ENCODE measurements at regions not wholly inside any gene's neighbourhood (a gene's known extent, or its start where the extent isn't known, plus 50 kb on each side); places are given as distances from the start of the nearest gene placed in this dataset.
"Not testable (repeated sequence)": the region's sequence is repeated elsewhere in the genome, so short reads cannot be mapped to it uniquely, and the experiment has no call there.

DNA sequence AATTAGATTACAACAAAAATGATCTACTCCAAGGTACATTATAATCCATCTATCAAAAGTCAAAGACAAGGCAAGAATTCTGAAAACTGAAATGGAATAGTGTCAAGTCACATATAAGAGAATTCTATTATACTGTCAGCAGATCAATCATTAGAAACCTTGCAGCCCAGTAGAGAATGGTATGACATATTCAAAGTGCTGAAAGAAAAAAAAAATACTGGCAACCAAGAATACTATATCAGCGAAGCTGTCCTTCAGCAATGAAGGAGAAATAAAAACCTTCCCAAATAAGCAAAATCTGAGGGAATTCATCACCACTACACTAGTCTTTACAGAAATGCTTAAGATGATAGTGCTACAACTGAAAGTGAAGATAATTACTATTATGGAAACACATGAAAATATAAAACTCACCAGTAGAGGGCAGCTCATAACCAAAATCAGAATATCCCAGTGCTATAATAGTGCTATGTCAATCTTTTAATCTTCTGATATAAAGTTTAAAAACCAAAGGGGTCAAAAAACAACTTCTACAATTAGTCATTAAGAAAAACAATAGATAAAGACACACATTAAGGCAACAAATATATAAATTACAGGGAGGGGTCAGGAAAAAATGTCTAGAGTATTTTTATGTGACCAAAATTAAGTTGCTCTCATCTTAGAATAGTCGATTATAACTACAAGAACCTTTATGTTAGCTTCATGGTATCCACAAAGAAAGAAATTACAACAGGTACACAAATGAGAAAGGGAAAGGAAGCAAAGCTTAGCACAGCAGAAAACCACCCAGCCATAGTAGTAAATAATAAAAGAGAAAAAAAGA, 190.7 kb upstream of the CNTN6 start:
- DNase-seq, result no peak
- H3K27me3 ChIP-seq, result no peaks in the 10 kb centered on the region
- no peaks in the 10 kb centered on the region for H3K36me3 ChIP-seq
- intact Hi-C loops (cut with DNase I), result no loop called here
- H3K27ac ChIP-seq, result no peak overlapping the region
- TF ChIP-seq POLR2A (IDR thresholded peaks at IDR 0.05), result no peak
- TF ChIP-seq POLR2AphosphoS5 (IDR thresholded peaks at IDR 0.05), result no peak
- TF ChIP-seq EP300 (IDR thresholded peaks at IDR 0.05), result no peak
- TF ChIP-seq, protein P1, sequence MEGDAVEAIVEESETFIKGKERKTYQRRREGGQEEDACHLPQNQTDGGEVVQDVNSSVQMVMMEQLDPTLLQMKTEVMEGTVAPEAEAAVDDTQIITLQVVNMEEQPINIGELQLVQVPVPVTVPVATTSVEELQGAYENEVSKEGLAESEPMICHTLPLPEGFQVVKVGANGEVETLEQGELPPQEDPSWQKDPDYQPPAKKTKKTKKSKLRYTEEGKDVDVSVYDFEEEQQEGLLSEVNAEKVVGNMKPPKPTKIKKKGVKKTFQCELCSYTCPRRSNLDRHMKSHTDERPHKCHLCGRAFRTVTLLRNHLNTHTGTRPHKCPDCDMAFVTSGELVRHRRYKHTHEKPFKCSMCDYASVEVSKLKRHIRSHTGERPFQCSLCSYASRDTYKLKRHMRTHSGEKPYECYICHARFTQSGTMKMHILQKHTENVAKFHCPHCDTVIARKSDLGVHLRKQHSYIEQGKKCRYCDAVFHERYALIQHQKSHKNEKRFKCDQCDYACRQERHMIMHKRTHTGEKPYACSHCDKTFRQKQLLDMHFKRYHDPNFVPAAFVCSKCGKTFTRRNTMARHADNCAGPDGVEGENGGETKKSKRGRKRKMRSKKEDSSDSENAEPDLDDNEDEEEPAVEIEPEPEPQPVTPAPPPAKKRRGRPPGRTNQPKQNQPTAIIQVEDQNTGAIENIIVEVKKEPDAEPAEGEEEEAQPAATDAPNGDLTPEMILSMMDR (IDR thresholded peaks at IDR 0.05), result no peak
- H3K4me3 ChIP-seq, result no peak overlapping the region
- WGBS, 2 donors, result 52 to 60% methylated on average over 2 of the region's 2 CpGs
- H3K9me3 ChIP-seq, result peaks cover 0 to 6% (median 0%) of the 10 kb centered on the region in 4 donors
- no peaks in the 10 kb centered on the region for H3K4me1 ChIP-seq

DNA sequence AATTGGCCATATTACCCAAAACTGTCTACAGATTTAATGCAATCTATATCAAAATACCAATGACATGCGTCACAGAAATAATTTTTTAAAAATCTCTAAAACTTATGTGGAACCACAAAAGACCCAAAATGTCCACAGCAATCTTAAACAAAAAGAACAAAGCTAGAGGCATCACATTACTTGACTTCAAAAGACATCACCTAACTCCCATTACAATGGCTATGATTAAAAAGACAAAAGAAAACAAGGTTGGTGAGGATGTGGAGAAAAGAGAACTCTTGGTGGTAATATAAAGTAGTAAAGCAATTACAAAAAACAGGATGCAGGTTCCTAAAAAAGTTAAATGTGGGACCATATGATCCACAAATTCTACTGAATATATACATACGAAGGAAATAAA, 187.6 kb upstream of the CNTN6 start:
- H3K9me3 ChIP-seq, result peaks cover 0 to 6% (median 0%) of the 10 kb centered on the region in 4 donors
- 81 to 85% methylated on average over 2 of the region's 2 CpGs for WGBS, 2 donors
- no peaks in the 10 kb centered on the region for H3K36me3 ChIP-seq
- intact Hi-C loops (cut with DNase I), result no loop called here
- no peak overlapping the region for H3K27ac ChIP-seq
- H3K4me1 ChIP-seq, result no peaks in the 10 kb centered on the region
- no peak overlapping the region for H3K4me3 ChIP-seq
- TF ChIP-seq, protein P1 (IDR thresholded peaks at IDR 0.05), result no peak
- no peak for TF ChIP-seq POLR2AphosphoS5 (IDR thresholded peaks at IDR 0.05)
- no peak for TF ChIP-seq POLR2A (IDR thresholded peaks at IDR 0.05)
- DNase-seq, result no peak
- H3K27me3 ChIP-seq, result no peaks in the 10 kb centered on the region

DNA sequence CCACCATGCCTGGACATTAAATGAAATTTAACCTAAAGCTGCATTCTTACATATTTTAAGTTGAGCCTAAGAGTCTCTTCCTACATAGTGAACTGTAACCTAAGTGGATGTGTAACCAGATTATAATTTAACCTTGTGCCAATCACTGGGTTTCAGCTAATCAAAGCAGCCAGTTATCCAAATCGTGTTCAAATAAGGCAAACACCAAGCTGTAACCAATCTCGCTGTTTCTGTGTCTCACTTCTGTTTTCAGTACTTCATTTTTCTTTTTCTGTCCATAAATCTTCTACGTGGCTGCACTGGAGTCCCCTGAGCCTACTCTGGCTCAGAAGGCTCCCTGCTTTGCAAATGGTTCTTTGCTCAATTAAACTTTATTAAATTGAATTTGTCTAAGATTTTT, 186.1 kb upstream of the CNTN6 start:
- H3K9me3 ChIP-seq, result peaks cover 0 to 6% (median 0%) of the 10 kb centered on the region in 4 donors
- no peaks in the 10 kb centered on the region for H3K4me1 ChIP-seq
- WGBS, 2 donors, result 43 to 64% methylated on average over 3 of the region's 3 CpGs
- H3K27ac ChIP-seq, result no peak overlapping the region
- TF ChIP-seq, protein P1 (IDR thresholded peaks at IDR 0.05), result no peak
- TF ChIP-seq POLR2AphosphoS5 (IDR thresholded peaks at IDR 0.05) (no peak), POLR2A (IDR thresholded peaks at IDR 0.05) (no peak), EP300 (IDR thresholded peaks at IDR 0.05) (no peak)
- no peaks in the 10 kb centered on the region for H3K36me3 ChIP-seq
- H3K27me3 ChIP-seq, result no peaks in the 10 kb centered on the region
- DNase-seq, result no peak
- no peak overlapping the region for H3K4me3 ChIP-seq
- intact Hi-C loops (cut with DNase I), result no loop called here

DNA sequence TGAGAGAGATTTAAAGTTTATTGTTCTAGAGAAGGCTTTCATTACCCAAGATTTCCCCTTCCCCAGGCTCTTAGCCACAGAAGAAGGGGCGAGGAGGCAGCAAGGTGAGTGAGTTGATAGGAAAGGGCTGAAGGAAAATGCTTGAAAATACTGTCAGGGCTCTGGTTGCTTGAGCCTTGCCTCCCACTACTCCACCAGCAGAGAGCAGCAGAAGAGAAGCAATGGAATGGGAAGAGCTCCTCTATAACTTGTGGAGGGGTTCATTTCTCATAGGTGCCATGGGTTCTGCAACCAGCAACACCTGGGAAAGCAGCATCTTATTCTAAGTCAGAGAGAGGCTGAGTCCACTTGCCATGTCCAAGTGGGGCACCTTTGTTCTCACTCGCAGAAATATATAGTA, 184.0 kb upstream of the CNTN6 start:
- WGBS, 2 donors, result 73 to 74% methylated on average over 2 of the region's 2 CpGs
- DNase-seq, result no peak
- Histone ChIP-seq H3K36me3 (no peaks in the 10 kb centered on the region), H3K9me3 (no peaks in the 10 kb centered on the region), H3K4me3 (no peak overlapping the region), H3K27ac (no peak overlapping the region), H3K27me3 (no peaks in the 10 kb centered on the region), H3K4me1 (no peaks in the 10 kb centered on the region)
- TF ChIP-seq POLR2A (IDR thresholded peaks at IDR 0.05) (no peak), EP300 (IDR thresholded peaks at IDR 0.05) (no peak), POLR2AphosphoS5 (IDR thresholded peaks at IDR 0.05) (no peak)
- TF ChIP-seq, protein P1 (IDR thresholded peaks at IDR 0.05), result no peak
- intact Hi-C loops (cut with DNase I), result no loop called here

DNA sequence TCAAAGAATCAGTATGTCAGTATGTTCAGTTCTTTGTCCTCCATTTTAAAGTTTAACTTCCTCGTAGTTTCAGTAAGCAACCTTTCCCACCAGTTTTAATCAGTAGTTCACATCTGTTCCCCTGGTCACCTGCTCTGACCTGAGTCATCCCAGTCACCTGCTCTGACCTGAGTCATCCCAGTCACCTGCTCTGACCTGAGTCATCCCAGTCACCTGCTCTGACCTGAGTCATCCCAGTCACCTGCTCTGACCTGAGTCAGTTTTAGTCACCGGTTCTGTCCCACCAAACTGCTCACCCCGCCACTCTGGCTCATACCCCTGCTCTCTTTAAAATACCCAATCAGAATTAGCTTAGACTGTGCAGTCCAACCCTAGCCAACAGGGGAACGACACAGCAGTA, 180.1 kb upstream of the CNTN6 start:
- H3K27me3 ChIP-seq; intact Hi-C loops (cut with DNase I); H3K27ac ChIP-seq; DNase-seq; H3K9me3 ChIP-seq; H3K4me3 ChIP-seq; H3K36me3 ChIP-seq; H3K4me1 ChIP-seq: not testable (repeated sequence)
- WGBS, 2 donors, result 63 to 78% methylated on average over 4 of the region's 4 CpGs

All from sigmoid colon (tissue), 6 donors.